GM21447 (cell line): ENCODE measurements at regions not wholly inside any gene's neighbourhood (a gene's known extent, or its start where the extent isn't known, plus 50 kb on each side); places are given as distances from the start of the nearest gene placed in this dataset.
"Not testable (repeated sequence)": the region's sequence is repeated elsewhere in the genome, so short reads cannot be mapped to it uniquely, and the experiment has no call there.

ENCODE experiments used
- ATAC-seq: cut with Tn5 transposase; IDR thresholded peaks from one replicate; pipeline ENCODE4 v1.9.1; 2021; ENCODE audit not compliant: unreplicated experiment

DNA sequence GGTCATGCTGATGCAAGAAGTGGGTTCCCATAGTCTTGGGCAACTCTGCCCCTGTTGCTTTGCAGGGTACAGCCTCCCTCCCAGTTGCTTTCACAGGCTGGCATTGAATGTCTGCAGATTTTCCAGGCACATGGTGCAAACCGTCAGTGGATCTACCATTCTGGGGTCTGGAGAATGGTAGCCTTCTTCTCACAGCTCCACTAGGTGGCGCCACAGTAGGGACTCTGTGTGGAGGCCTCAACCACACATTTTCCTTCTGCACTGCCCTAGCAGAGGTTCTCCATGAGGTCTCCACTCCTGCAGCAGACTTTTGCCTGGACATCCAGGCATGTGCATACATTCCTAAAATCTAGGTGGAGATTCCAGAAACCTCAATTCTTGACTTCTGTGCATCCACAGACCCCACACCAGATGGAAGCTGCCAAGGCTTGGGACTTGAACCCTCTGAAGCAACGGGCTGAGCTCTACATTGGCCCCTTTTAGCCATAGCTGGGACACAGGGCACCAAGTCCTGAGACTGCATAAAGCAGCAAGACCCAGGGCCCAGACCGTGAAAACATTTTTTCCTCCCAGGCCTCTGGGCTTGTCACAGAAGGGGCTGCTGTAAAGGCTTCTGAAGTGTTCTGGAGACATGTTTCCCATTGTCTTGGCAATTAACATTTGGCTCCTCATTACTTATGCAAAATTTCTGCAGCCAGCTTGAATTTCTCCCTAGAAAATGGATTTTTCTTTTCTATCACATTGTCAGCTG is 466.2 kb upstream of the PBX1 start:
- ATAC-seq: no peak

DNA sequence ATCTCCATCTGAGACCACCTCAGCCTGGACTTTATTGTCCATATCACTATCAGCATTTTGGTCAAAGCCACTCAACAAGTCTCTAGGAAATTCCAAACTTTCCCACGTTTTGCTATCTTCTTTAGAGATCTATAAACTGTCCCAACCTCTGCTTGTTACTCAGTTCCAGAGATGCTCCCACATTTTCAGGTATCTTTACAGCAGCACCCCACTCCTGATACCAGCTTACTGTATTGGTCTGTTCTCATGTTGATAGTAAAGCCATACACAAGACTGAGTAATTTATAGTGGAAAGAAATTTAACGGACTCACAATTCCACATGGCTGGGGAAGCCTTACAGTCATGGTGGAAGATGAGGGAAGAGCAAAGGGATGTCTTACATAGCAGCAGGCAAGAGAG is 465.4 kb upstream of the PBX1 start:
- ATAC-seq: no peak

DNA sequence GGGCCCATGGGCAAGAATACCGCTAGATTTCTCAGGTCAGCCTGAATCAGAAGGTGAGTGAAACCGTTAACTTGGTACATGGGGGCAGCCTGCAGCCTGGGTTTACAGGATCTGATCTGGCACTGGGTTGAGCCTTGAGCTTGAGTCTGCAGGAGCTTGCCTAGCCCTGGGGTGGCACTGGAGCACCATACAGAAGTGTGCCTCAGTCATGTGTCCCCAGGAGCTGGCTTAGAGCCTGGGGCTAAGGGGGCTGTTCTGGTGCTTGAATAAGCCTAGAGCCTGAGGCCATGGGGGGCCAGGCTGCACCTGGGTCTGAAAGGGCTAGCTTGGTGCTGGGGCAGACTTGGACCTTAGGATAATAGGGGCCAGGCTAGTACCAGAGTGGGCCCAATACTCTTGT is 457.2 kb upstream of the PBX1 start:
- no peak for ATAC-seq

DNA sequence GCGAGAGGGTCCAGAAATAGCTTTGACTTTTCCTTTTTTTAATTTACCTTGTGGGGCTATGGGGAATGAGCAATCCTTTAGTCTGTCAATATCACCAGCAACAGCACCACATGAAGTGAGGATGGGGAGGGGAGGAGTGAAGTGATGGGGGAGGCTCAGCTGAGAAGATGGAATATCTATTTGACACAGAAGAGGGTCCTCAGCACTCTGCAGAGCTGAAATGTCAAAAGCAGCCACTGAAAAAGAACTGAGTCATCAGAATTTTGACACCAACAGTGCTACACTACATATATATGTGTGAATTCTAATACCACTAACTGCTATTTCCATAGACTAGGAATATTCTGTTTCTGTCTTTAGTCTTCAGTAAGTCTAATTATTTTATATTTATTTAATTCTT is 427.0 kb upstream of the PBX1 start:
- no peak for ATAC-seq

DNA sequence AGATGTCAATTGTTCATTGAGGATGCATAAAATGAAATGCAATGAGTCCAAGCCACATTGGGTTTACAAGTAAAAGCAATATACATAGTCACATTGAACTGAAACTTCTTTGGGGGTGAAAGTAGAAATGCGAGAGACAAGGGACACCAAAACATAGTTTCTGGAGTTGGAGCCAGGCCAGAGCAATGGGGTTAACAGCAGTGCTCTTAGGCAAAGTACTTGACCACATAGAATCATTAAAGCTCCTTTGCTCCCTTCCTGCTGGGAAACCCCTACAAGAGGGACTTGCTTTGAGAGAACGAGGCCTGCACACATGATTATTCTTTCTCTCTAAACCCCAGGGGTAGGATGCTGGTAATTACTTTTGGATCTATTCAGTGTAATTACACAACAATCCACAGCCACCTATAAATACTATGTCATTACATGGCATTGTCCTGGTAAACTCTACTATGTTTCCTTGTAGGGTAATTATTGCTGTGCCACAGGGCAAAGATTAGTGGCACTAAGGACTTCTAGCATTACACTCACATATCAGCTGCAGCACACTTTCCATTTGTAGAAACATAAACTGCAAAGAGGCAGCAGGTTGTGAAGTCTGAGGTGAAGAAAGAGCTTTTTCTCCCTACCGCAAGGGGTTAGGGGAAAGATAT is 421.6 kb upstream of the PBX1 start:
- no peak for ATAC-seq

DNA sequence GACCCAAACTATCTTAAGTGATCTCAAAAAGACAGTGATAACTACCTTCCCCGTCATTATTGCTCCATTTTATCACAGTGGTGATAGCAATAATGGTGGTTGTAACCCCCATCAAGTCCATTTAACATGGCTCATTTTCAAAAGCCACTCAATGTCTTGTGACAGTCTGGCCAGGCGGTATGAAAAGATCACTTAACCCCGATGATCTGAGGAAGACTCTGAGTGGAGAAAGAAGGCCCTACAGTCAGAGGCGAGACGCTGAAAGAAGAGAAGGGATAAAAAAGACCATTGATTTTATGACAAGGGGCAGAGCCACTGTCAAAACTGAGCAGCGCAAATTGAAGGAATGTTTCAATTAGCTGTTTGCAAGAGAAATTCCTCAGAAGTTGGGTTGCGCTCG is 417.2 kb upstream of the PBX1 start:
- no peak for ATAC-seq

DNA sequence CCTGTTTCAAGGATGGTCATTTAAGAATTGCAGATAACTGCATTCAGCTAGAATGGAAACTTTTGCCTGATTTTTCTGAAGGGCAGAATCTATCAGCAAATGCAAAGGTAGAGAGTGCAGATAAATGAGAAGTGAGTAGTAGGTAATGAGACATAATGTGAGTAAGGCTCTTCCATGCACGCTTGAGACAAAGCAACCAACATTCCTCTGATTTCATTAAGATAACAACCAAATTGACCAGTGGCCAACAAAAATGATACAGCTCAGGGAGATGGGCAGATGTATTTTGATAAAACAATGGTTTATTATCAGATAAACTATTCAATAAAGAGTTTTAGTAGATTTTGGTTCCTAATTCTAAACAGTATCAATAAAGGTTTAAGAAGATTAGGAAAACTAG is 404.4 kb upstream of the PBX1 start:
- no peak for ATAC-seq

DNA sequence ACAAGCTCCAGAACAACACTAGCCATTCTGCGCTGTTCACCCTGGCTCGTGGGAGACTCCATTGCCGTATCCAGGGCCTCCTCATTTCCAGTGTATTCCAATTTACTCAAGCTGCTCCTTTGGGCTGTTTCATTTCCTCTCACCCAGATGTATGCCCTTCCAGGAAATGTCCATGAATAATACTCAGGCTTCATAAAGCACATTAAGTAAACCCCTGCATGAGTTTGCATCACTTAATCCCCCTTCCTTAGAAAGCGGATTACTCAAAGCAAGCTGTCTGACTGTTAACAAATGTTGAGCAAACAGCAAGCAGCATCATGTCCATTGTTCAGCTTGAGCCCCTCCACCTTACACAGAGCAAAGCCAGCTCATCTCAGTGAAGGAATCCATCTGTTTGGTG is 403.6 kb upstream of the PBX1 start:
- no peak for ATAC-seq

DNA sequence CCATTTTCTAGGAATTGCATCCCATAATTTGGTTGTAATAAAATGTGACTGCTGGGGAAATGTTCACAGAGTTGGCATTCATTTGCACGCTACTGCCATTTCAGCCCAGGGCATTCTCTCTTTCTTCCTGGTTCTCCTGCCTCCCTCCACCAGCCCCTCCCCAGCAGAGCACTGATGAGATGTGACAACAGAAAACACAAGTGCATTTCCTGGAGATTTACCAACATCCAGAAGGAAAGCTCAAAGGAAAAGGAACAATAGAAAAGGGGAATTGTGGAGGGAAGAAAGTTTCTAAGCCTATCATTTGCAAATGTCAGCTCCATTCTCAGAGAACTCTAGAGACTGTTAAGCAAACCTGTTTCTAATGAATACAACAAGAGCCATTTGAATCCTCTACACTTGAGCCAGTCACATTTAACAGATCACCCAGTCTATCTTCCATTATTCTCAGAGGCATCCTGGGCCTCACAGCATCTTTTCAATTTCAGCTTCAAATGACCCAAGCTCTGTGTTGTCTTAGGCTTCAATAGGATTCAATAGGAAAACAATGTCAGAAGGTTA is 395.6 kb upstream of the PBX1 start:
- no peak for ATAC-seq

DNA sequence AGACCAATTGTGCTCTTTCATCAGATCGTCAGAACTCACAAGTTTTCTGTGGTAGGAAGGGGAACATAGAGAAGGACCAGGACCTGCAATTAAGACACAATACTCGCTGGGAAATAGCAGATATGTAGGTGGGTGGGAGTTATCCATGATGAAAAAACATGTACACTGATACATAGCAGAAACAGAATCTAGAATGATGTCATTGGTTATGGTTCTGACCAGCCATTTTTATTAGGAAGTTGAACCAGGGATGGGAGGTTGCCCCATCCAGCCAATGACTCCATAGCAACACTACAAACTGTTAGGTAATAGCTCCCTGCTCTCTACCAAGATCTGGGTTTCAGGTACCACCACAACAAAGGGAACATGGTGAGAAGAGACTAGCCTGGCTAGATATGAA is 393.5 kb upstream of the PBX1 start:
- ATAC-seq: no peak

DNA sequence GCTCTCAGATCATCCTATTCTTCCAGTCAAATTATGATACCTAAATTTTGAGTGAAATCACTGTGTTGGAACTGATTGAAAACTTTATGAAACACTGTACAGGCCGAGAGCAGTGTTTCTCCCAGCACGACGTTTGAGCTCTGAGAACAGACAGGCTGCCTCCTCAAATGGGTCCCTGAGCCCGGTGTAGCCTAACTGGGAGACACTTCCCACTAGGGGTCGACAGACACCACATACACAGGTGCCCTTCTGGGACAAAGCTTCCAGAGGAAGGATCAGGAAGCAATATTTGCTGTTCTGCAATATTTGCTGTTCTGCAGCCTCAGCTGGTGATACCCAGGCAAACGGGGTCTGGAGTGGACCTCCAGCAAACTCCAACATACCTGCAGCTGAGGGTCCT is 392.5 kb upstream of the PBX1 start:
- not testable (repeated sequence) for ATAC-seq

DNA sequence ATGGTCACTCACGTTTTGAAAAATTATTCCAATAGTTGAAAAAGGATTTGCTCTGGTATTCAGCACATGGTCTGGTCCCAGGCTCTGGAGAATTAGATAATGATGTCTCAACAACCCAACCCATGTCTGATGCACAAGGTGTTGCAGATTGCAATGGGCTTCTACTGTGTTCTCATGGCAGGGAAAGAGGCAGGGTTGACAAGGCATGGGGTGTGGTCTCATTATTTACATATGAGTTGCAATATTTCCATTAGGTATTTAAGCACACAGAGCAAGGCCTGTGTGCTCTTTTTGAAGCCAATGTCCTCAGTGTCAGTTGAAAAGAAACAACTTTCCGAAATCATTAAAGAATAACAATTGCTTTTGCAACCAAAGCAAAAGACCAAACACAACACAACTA is 381.9 kb upstream of the PBX1 start:
- ATAC-seq: no peak

DNA sequence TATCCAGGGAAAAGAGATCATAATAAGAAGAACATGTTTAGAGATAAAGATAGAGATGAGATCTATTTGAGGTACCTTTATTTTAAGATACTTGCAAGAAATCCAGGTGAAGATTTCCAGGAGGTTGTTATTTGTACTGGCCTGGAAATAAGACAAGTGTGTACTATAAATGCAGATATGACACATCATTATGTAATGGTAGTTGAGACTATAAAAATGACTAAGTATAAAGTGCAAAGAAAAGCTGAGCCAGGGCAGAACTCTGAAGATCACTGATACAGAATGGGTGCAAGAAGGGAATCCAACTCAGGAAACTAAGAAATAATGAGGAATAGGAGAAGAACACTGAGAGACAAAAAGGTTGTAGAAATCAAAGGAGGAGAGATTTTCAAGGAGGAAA is 378.2 kb upstream of the PBX1 start:
- ATAC-seq: no peak

DNA sequence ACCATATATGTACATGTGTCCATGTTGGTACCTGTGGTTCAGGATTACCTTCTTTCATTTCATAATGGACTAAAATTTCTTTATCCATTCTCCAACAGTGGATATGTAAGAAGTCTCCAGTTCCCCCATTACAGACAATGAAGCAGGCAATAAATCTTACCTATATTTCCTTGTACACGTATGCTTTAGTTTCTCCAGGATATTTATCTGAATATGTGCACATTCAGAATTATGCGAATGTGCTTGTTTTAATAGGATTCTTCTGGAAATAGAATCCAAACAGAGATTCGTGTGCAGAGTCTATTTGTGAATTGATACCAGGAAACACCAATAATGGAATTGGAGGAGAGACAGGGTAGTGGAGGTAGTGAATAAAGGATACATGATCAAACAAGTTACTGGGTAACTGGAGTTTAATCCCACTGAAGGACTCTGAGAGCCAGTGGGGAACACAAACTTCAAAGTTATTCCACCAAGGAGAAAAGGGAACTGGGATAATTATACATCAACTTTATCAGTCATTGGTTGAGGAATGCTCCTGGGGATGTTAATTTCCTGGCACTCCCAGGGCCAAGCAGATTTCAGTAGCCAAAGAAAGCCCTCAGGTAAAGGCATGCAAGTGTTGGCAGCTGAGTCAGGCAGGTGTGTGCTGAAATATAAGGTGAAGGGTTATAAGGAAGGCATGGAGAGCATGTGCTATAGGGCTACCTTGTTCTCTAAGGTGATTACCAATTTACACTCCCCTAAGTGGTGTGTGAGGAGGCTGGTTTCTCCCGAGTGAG is 374.9 kb upstream of the PBX1 start:
- no peak for ATAC-seq

DNA sequence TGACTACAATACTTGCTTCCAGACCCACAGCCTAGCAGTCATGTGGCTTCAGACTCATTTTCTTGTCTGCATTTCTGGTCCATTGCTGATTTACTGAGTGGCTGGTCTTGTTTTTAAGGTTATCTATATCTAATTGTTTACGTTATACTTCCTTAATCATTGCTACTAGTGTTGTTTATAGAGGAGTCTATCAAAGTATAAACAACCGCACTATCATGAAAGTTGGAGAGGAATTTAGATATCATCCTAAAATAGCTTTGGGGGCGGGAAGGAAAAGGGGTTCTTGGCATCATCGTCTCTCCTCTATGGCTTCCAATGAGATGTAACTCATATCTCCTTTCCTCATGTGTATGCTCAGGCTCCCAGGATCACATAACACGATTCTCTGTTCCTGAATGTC is 372.1 kb upstream of the PBX1 start:
- no peak for ATAC-seq

DNA sequence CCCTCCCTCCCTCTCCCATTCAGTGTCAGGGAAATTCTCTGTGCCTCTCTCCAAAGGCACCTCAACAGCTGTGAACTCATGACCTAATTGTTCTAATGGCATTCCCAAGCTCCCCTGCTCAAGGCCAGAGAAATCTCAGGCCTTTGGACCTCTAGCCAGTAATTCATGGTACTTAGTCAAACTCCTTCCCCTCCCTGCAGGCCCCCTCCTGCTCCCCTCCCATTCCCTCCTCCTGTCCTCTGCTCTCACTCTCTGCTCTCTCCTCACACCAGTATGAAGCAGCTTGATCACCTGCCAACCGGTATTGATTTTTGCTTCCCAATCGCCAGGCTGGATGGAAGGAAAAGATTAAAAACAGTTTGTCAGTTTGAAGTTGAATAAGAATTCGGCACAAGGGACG is 370.5 kb upstream of the PBX1 start:
- no peak for ATAC-seq

DNA sequence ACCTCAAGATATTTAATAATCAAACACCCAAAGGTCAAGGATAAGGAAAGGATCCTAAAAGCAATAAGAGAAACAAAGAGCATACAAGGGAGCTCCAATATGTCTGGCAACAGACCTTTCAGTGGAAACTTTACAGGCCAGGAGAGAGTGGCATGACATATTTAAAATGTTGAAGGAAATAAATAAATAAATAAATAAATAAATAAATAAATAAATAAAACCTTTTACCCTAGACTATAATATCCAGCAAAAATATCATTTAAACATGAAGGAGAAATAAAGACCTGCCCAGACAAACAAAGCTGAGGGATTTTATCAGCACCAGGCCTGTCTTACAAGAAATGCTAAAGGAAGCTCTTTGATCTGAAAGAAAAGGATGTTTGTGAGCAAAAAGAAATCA is 367.8 kb upstream of the PBX1 start:
- no peak for ATAC-seq

DNA sequence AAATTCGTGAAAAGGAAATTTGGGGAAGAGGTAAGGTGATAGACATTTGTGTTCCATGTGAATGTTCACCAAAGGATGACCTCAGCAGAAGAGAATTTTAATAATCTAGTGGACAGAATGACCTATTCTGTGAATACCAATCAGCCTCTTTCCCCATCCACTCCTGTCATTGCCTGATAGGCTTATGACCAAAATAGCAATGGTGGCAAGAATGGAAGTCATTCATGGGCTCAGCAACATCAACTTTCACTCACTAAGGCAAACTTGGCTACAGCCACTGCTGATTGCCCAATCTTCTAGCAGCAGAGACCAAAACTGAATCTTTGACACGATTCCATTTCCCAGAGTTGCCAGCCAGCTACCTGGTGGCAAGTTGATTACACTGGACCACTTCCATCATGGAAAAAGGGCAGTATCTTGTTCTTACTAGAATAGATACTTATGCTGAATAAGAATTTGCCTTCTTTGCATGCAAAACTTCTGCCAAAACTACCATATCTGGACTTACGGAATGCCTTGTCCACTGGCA is 348.7 kb upstream of the PBX1 start:
- no peak for ATAC-seq

DNA sequence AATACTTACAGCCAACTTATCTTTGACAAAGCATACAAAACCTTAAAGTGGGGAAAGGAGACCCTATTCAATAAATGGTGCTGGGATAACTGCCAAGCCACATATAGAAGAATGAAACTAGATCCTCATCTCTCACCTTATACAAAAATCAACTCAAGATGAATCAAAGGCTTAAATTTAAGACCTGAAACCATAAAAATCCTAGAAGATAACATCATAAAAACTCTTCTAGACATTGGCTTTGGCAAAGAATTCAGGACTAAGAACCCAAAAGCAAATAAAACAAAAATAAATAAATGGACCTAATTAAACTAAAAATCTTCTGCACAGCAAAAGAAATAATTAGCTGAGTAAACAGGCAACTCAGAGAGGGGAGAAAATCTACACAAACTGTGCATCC is 335.6 kb upstream of the PBX1 start:
- no peak for ATAC-seq

DNA sequence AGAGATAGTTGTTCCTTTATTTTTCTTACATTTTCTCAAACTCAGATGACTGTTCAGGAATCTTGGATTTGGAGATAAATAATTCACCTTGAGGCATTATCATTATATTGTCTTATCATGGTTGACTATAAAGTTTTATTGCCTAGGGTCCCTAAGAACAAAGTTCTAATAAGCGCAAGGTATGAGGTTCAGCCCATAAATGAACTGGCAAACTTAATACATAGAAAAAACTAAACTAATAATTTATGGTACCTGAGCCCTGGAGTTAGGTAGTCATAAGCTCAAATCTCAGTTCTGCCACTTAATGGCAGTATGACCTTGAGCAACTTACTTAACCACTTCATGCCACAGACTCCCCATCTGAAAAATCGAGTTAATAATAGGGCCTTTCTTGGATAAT is 334.0 kb upstream of the PBX1 start:
- ATAC-seq: no peak

DNA sequence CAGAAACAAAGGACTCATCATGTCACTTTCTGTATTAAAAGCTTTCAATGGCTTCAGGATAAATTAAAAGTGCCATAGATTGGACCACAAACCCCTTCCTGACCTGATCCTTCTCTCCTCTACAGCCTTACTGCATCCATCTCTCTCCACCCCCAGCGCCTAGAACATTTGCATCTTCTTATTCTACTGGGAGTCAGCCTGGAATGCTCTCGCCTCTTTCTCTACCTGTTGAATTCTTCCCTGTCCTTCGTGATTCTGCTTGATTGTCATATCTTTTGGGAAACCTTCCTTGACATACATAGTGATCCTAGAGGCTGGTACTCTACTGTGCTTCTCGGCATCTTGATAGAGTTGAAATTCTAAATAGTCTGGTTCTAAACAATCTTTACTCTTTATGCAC is 332.0 kb upstream of the PBX1 start:
- no peak for ATAC-seq

DNA sequence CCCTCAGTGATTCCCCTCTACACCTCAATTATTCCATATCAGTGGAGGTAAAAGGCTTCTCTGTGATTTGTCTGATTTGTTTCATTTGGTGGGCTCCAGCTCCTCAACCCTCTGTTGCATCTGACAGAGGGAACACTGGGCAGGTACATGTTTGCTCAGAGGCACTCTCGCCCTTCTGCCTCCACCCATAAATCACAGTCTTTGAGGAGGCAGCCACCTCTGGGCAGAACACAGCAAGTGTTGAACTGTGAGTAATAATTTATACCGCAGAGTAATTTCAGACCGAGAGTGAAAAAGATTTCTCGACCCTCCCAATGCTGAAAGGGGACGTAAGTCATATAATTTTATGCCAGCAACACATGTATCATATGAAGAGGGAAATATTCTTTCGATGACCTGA is 330.1 kb upstream of the PBX1 start:
- ATAC-seq: no peak
